ENCODE measurements at regions not wholly inside any gene's neighbourhood (a gene's known extent, or its start where the extent isn't known, plus 50 kb on each side); places are given as distances from the start of the nearest gene placed in this dataset.

DNA sequence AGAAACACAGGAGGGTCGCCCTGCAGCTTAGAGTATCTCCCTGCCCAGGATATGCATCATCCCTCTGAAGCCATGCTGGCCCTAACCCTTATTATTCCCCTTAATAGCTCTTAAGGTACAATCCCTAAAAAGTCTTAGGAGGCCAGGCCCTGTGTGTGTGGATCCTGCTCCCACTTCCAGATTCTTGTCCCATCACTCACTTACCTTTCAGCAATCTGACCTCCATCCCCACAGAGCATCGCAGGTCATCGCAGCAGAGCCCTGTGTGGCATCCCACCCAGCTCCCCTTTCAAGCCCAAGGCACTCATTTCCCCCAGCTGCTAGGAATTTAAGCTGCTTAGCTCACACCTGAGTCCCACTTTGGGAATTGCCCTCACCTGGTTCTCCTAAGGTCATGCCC lies 223.8 kb upstream of the SMLR1 start:
- TF ChIP-seq, protein P1, sequence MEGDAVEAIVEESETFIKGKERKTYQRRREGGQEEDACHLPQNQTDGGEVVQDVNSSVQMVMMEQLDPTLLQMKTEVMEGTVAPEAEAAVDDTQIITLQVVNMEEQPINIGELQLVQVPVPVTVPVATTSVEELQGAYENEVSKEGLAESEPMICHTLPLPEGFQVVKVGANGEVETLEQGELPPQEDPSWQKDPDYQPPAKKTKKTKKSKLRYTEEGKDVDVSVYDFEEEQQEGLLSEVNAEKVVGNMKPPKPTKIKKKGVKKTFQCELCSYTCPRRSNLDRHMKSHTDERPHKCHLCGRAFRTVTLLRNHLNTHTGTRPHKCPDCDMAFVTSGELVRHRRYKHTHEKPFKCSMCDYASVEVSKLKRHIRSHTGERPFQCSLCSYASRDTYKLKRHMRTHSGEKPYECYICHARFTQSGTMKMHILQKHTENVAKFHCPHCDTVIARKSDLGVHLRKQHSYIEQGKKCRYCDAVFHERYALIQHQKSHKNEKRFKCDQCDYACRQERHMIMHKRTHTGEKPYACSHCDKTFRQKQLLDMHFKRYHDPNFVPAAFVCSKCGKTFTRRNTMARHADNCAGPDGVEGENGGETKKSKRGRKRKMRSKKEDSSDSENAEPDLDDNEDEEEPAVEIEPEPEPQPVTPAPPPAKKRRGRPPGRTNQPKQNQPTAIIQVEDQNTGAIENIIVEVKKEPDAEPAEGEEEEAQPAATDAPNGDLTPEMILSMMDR (IDR thresholded peaks at IDR 0.05), result no peak
- no peak for TF ChIP-seq EP300 (IDR thresholded peaks at IDR 0.05)

All from gastroesophageal sphincter (tissue), 3 donors.